DMS53 treated with DMSO at 0.1 percent for 48 hours (cell line): ENCODE measurements at regions not wholly inside any gene's neighbourhood (a gene's known extent, or its start where the extent isn't known, plus 50 kb on each side); places are given as distances from the start of the nearest gene placed in this dataset.

Experiments
- DNase-seq: peaks from one replicate; lab custom pipeline; 2025; ENCODE audit not compliant: unreplicated experiment; lab: John Stamatoyannopoulos, UW

DNA sequence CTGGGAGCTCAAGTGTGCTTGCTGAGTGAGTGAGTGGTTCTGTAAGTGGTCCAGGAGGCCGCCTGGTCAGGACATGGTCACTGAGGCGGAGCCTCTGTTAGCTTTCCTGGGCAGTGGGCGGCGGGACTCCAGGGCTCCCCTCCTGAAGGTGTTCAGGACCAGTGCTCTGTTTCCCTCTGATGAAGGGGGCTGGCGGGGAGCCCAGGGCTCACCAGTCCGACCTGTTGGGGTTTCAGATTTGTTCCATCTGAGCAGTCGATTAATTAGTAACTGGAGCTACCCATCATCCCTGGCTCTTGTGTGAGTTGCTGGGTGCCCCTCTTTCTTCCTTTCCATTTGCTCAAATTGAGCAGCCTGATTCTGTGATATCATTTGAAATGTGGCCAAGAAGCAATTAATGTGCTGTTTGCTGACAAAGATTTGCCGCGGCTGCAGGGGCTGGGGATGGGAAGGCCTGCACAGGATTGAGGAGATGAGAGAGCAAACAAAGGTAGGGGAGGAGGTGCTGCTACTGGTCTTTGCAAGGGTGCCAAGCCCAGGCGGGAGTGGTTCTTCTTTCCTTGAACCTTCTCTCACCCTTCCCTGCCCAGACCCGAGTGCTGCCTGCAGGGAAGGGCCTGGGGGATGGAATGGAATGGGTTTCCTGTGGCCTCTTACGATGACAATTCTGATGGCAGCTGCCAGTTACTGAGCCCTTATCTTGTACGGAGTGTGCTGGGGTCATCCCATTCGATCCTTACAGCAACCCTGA is 92.8 kb upstream of the PITX1 start:
- no peak for DNase-seq

GRCh38 chr5:135124724-135125123 is 90.7 kb upstream of the PITX1 start:
- DNase-seq = no peak

- DNase-seq = no peak
These were observed 90.1 kb upstream of the PITX1 start for GRCh38 chr5:135124128-135124527.

DNA sequence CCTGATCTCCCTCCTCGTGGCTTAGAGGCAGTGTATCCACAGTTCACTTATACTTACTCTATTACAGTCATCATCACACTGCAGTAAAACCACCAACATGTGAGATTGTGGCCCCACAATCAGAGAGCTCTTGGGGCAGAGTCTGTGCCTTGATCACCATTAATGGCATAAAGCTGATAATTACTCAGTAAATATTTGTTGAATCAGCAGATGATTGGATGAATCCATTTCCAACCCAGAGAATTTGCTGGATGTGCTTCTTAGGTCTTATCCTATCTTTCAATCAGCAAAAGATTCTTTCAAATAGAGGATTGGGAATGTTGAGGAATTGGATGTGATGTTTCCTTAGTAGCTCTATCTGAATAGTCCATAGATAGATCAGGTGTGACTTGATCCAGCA is 88.8 kb upstream of the PITX1 start:
- DNase-seq = no peak

DNA sequence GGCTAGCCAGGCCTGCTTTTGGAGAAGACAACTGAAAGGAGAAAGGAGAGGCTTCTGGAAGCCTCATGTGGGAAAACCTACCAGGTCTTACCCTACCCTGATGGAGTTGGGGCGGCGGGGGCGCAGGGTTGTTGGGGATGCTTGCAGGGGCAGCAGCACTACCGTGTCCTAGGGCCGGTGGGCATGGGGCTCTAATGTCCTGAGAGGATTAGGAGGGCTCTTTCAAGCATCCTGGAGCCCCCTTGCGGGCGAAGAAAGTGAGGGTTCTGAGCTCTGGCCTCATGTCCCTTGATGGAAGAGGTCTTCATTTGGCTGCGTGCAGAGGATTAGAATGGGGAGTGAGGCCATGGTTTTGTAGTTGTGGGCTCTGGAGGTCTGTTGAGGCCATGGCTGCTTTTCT is 86.9 kb upstream of the PITX1 start:
- no peak for DNase-seq

GRCh38 chr5:135119481-135119880 is 85.5 kb upstream of the PITX1 start:
- no peak for DNase-seq

DNA sequence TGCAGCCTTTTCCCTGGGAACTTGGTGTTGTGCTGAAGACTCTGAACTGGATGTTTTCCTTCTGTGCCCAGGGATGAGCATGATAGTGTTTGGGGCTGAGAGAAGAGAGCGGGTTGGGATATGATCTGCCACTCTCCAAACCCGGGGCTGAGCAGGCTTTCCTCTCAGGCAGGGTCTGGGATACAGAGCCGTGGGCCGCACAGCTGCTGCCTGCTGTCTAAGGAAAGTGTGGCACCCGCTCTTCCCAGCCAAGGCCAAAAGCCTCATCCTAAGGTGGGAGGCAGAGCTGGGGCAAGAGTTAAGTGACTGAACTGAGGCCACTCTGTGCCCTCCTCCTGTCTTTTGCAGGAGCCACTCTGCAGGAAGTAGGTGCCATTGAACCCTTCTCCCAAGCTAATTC is 83.6 kb upstream of the PITX1 start:
- DNase-seq = no peak

DNA sequence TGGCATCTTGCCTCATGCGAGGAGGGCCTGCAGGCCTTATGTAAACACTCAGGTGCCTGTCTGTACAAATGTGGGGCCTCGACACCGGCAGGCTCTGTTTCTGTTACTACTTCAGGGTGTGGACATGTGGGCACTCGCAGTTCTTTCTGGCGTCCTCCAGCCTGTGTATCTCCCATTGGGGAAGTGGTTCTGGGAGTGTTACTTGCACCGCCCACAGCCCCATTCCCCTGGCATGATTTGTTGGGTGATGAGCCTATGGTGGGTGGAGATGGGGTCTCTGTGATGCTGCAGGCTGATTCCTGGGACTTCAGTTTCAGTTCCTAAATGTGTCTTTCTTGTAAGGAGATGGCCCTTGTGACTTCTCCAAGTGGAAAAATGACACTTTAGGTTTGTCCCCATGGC is 82.1 kb upstream of the PITX1 start:
- peak; percentile 38 for DNase-seq

GRCh38 chr5:135115591-135115990 is 81.6 kb upstream of the PITX1 start:
- no peak for DNase-seq

DNA sequence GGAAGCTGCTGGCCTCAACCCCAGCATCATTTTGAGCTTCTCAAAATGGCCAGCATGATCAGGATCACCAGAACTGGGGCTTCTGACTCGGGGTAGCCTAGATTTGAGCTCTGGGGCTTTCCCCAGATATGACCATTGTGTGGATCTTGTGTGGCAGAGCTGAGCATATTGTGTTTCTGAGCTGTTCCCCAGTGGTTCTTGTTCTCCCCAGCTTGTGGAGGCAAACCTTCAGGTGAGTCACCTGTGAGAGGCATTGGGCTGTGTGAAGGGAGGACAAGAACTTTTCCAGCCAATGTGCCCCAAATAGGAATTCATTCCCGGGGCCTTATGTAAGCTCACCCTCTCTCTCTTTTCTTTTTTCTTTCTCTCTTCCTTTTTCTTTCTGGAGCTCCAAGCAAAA is 80.7 kb upstream of the PITX1 start:
- DNase-seq = no peak

- DNase-seq = no peak
These were observed 78.1 kb upstream of the PITX1 start for GRCh38 chr5:135112008-135112725.

GRCh38 chr5:135110785-135111596 is 77.0 kb upstream of the PITX1 start:
- no peak for DNase-seq

DNA sequence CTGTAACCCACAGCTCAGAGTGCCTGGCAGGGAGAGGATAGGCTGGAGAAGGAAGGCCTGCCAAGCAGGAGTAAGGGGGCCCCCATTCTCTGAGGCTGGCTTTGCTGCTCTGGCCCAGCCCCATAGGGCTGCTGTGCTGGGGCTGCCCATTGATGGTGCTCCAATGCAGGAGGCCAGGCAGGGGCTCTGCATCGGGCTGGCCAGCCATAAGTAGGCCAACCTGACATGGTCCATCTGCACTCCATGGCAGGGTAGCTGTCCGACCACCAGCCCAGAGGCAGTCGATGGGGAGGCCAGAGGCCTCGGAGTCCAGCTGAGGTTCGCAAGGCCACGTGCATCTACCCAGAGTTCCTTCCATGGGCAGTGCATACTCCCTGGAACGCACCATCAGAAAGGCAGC is 75.0 kb upstream of the PITX1 start:
- no peak for DNase-seq

GRCh38 chr5:135108569-135108968 is 74.5 kb upstream of the PITX1 start:
- no peak for DNase-seq

- no peak for DNase-seq
These were observed 74.0 kb upstream of the PITX1 start for GRCh38 chr5:135107986-135108385.

DNA sequence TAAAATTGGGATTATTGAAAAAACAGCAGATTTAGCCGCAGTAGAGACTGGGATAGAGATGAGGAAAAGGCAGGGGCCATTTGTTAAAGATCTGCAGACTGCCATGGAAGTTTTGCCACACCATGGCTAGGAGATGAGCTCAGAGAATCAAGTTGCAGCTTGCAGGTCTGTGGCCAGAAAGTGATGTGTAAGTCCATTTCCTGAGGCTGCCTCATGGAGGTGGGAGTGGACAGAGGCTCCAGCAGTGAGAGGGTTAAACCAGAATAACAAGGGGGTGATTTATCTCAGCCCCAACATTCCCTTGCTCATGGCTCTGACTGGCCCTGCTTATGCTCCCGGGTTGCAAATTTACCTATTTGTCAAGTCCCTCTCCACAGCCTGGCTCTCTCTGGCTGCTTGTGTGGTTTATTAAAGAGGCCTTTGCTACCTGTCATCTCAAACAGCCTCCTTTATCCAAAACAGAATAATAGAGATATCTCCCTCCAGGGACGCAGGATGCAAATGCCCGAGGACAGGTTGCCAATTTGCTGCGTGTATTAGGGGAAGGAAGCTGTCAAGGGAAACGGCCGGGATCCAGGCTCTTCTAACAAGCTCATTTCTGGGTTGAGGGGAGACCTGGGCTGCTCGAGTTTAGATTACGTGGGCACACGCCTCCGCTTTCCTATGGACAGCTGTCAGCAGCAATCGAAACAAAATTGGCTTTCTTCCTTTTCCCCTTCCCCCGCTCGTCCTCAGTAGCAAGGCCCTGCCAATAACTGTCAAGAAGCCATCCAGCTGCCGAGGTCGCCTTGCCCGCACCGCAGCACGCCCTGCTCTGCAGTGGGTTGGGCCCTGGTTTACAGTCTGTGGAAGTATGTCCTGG is 72.8 kb upstream of the PITX1 start:
- no peak for DNase-seq

GRCh38 chr5:135106136-135106535 is 72.1 kb upstream of the PITX1 start:
- DNase-seq = no peak

DNA sequence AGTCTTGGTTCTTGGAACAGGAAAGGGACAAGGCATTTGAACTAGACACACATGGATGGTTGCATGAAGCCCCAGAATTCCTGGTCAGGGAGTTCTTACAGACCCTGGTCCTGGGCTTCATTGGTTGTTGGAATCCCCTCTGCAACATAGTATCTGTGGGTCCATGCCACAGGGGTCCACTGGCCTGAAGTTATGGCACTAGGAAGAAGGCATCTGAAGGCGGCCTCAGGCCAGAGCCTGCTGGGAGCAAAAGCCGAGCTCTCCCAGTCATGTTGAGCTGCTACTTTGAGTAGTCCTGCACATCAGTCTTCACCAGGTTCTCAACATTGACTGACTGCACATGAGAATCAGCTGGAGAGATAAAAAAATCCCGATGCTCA is 71.1 kb upstream of the PITX1 start:
- DNase-seq = no peak

GRCh38 chr5:135103575-135103853 is 69.5 kb upstream of the PITX1 start:
- DNase-seq = no peak

- no peak for DNase-seq
These were observed 68.9 kb upstream of the PITX1 start for GRCh38 chr5:135102716-135103574.
